PFSK-1 (cell line): ENCODE measurements at regions not wholly inside any gene's neighbourhood (a gene's known extent, or its start where the extent isn't known, plus 50 kb on each side); places are given as distances from the start of the nearest gene placed in this dataset.

ENCODE experiments used
- POLR2AphosphoS5 ChIP-seq: IDR thresholded peaks from 2 replicates; pipeline ENCODE4 v1.6.1; 2012; ENCODE audit warnings: low read depth, mild to moderate bottlenecking, control low read depth, low read length, moderate library complexity
- REST ChIP-seq, 2 experiments: IDR thresholded peaks; 2 replicates each; pipeline versions ENCODE4 v1.6.1 to v1.8.0; 2011 to 2012; ENCODE audit warnings: low read depth in 2 of 2, low read length in 2 of 2, control low read depth in 1 of 2, inconsistent platforms in 1 of 2, mild to moderate bottlenecking in 1 of 2, moderate library complexity in 1 of 2; ENCODE audit not compliant: insufficient read depth in 1 of 2
- SIN3A ChIP-seq: IDR thresholded peaks from 2 replicates; pipeline ENCODE4 v1.6.1; 2012; ENCODE audit warnings: mild to moderate bottlenecking, low read length, moderate library complexity, borderline replicate concordance; ENCODE audit not compliant: insufficient read depth

- no peak for TF ChIP-seq POLR2AphosphoS5
- TF ChIP-seq REST (IDR thresholded peaks at IDR 0.05; ENCODE audit: insufficient read depth in 1 of 2, low read depth in 2 of 2, low read length in 2 of 2), result no peak
- no peak for TF ChIP-seq SIN3A
Measured at GRCh38 chr10:112002206-112002605, 181.4 kb downstream of the GPAM start.
